22Rv1 (cell line): ENCODE measurements at regions not wholly inside any gene's neighbourhood (a gene's known extent, or its start where the extent isn't known, plus 50 kb on each side); places are given as distances from the start of the nearest gene placed in this dataset.

Experiments used
- CTCF ChIP-seq: fragments of 450-650 bp; IDR thresholded peaks from 2 replicates; pipeline ENCODE4 v1.5.1; 2017; ENCODE audit warnings: mild to moderate bottlenecking
- ZFX ChIP-seq: fragments of 450-650 bp; IDR thresholded peaks from 2 replicates; pipeline ENCODE4 v1.6.1; 2017; ENCODE audit warnings: antibody characterized with exemption, borderline replicate concordance

- no peak for TF ChIP-seq CTCF
- TF ChIP-seq ZFX = no peak
Observed at GRCh38 chr6:137588472-137588871, 94.3 kb upstream of the OLIG3 start.
